ENCODE measurements at regions not wholly inside any gene's neighbourhood (a gene's known extent, or its start where the extent isn't known, plus 50 kb on each side); places are given as distances from the start of the nearest gene placed in this dataset.

DNA sequence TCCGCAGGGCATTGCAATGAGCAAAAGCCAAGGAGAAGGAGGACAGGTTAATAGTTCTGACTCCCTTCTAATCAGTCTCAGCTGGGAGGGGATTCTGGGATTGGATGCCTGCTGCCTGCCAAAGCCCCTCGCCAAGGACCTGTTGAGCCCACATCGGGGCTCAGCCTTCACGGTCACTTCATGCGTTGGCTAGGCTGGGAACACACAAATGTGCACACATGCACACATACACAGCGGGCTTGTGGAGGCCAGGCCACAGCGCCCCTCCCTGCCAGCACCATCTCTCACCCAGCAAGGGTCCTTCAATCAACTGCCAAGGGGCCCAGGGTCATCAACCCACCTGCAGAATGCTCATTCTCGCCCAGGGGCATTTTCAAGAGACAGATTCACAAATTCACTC is 113.9 kb downstream of the C5orf15 start:
- no peak overlapping the region for H3K4me2 ChIP-seq (ENCODE audit: low read length)
- ChIA-PET POLR2A (ENCODE audit: unreplicated experiment) (no interaction called here), CTCF (no interaction called here)
- intact Hi-C loops (cut with micrococcal nuclease) = no loop called here
- no peaks in the 10 kb centered on the region for H3F3A ChIP-seq (ENCODE audit: low read length, unreplicated experiment)
- H3K27me3 ChIP-seq (ENCODE audit: low read length) = no peaks in the 10 kb centered on the region
- no peak overlapping the region for H3K9ac ChIP-seq (ENCODE audit: low read length)
- no peaks in the 10 kb centered on the region for H3K79me2 ChIP-seq (ENCODE audit: low read length)
- H3K27ac ChIP-seq (ENCODE audit: low read length) = no peak overlapping the region
- H3K4me3 ChIP-seq (ENCODE audit: low read length) = no peak overlapping the region
- H2AFZ ChIP-seq (ENCODE audit: low read length) = no peak overlapping the region
- DNase-seq = no peak
- no peaks in the 10 kb centered on the region for H3K36me3 ChIP-seq (ENCODE audit: low read depth, low read length)
- no peak for ATAC-seq
- H4K20me1 ChIP-seq (ENCODE audit: low read length) = no peaks in the 10 kb centered on the region
- no peak for TF ChIP-seq EZH2phosphoT487 (IDR thresholded peaks at IDR 0.05; ENCODE audit: borderline replicate concordance, low read length)
- no peak for TF ChIP-seq EZH2 (IDR thresholded peaks at IDR 0.05; ENCODE audit: low read length, unreplicated experiment)
- TF ChIP-seq, protein P1, sequence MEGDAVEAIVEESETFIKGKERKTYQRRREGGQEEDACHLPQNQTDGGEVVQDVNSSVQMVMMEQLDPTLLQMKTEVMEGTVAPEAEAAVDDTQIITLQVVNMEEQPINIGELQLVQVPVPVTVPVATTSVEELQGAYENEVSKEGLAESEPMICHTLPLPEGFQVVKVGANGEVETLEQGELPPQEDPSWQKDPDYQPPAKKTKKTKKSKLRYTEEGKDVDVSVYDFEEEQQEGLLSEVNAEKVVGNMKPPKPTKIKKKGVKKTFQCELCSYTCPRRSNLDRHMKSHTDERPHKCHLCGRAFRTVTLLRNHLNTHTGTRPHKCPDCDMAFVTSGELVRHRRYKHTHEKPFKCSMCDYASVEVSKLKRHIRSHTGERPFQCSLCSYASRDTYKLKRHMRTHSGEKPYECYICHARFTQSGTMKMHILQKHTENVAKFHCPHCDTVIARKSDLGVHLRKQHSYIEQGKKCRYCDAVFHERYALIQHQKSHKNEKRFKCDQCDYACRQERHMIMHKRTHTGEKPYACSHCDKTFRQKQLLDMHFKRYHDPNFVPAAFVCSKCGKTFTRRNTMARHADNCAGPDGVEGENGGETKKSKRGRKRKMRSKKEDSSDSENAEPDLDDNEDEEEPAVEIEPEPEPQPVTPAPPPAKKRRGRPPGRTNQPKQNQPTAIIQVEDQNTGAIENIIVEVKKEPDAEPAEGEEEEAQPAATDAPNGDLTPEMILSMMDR (conservative IDR thresholded peaks at IDR 0.05; ENCODE audit: low read depth, low read length) = no peak
- H3K9me2 ChIP-seq (replicated peaks; ENCODE audit: low read length) = no peaks in the 10 kb centered on the region
- no TSS peak for BruUV-seq (replicated peaks)
- H3K4me1 ChIP-seq (ENCODE audit: insufficient read depth, low read length) = no peaks in the 10 kb centered on the region
- no peaks in the 10 kb centered on the region for H3K9me3 ChIP-seq (ENCODE audit: low read length)

DNA sequence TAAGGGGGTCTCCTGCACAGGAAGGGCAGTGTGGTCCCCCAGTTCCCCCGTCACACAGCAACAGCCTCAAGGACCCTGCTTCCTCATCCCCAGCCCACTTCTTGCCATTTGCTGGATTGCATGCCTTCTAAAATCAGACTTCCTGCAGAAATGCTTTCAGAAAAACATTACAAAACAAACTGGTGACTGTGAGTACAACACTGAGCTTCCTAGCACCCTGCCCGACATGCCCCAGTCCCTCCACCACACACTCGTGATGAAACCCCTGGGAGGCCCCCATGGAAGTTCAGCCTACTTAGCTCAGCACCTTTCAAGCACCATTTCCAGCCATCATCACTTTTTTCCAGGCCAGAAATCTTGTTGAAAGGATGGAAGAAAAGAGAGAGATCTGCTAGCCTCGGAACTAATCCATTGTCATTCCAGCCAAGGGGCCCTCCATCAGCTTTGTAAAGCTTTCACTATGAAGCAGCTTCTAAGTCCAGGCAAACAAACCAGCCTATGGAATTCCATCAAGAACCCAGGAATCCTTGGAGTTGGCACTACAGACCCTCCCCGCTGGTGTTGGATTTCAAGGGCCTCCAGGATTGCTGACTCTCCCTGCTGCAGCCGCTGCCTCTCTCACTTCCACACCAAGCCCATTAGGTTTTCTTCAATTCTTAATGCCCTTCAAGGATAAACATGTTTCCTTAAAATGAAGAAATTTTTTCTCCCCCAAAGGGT is 114.6 kb downstream of the C5orf15 start:
- no peak for DNase-seq
- H3K36me3 ChIP-seq (ENCODE audit: low read depth, low read length) = no peaks in the 10 kb centered on the region
- no peaks in the 10 kb centered on the region for H3K9me2 ChIP-seq (replicated peaks; ENCODE audit: low read length)
- ATAC-seq = no peak
- no peaks in the 10 kb centered on the region for H3F3A ChIP-seq (ENCODE audit: low read length, unreplicated experiment)
- BruUV-seq (replicated peaks) = no TSS peak
- H3K9me3 ChIP-seq (ENCODE audit: low read length) = no peaks in the 10 kb centered on the region
- POLR2A ChIA-PET (ENCODE audit: unreplicated experiment) = no interaction called here
- no peak overlapping the region for H2AFZ ChIP-seq (ENCODE audit: low read length)
- no peaks in the 10 kb centered on the region for H3K27me3 ChIP-seq (ENCODE audit: low read length)
- no peaks in the 10 kb centered on the region for H3K79me2 ChIP-seq (ENCODE audit: low read length)
- TF ChIP-seq EZH2phosphoT487 (IDR thresholded peaks at IDR 0.05; ENCODE audit: borderline replicate concordance, low read length) (no peak), EZH2 (IDR thresholded peaks at IDR 0.05; ENCODE audit: low read length, unreplicated experiment) (no peak)
- TF ChIP-seq, protein P1 (conservative IDR thresholded peaks at IDR 0.05; ENCODE audit: low read depth, low read length) = no peak
- no peak overlapping the region for H3K9ac ChIP-seq (ENCODE audit: low read length)
- peaks cover 5% of the 10 kb centered on the region; the same call in 1 of the 2 replicates for H3K4me1 ChIP-seq (ENCODE audit: insufficient read depth, low read length)
- CTCF ChIA-PET = no interaction called here
- H3K4me2 ChIP-seq (ENCODE audit: low read length) = no peak overlapping the region
- H3K27ac ChIP-seq (ENCODE audit: low read length) = no peak overlapping the region
- no peak overlapping the region for H3K4me3 ChIP-seq (ENCODE audit: low read length)
- intact Hi-C loops (cut with micrococcal nuclease) = no loop called here
- H4K20me1 ChIP-seq (ENCODE audit: low read length) = no peaks in the 10 kb centered on the region

DNA sequence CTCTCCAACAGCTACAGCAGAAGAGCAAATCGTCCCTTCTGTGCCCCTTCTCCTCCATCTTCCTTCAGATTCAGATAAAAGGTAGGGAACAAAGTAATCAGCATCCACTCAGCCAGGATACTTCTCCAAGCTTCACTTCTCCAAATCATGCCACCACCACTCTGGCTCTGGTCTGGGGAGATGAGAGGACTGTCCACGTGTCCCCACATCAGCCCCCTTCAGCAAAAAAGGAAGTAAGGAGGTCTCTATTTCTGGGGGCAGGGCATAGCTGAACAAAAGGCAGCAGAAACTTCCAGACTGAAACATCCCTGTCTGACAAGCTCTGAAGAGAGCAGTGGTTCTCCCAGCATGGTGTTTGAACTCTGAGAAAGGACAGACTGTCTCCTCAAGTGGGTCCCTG is 116.9 kb downstream of the C5orf15 start:
- ChIA-PET CTCF (no interaction called here), POLR2A (ENCODE audit: unreplicated experiment) (no interaction called here)
- Histone ChIP-seq H2AFZ (ENCODE audit: low read length) (no peak overlapping the region), H3K4me1 (ENCODE audit: insufficient read depth, low read length) (peaks cover 18% of the 10 kb centered on the region), H3K9me3 (ENCODE audit: low read length) (no peaks in the 10 kb centered on the region), H3K4me2 (ENCODE audit: low read length) (no peak overlapping the region), H3K4me3 (ENCODE audit: low read length) (no peak overlapping the region), H4K20me1 (ENCODE audit: low read length) (no peaks in the 10 kb centered on the region), H3K27ac (ENCODE audit: low read length) (no peak overlapping the region), H3K9ac (ENCODE audit: low read length) (no peak overlapping the region), H3K27me3 (ENCODE audit: low read length) (no peaks in the 10 kb centered on the region), H3K9me2 (replicated peaks; ENCODE audit: low read length) (no peaks in the 10 kb centered on the region), H3F3A (ENCODE audit: low read length, unreplicated experiment) (peaks cover 4% of the 10 kb centered on the region), H3K79me2 (ENCODE audit: low read length) (no peaks in the 10 kb centered on the region), H3K36me3 (ENCODE audit: low read depth, low read length) (no peaks in the 10 kb centered on the region)
- intact Hi-C loops (cut with micrococcal nuclease) = no loop called here
- DNase-seq (no peak), ATAC-seq (no peak)
- TF ChIP-seq EZH2phosphoT487 (IDR thresholded peaks at IDR 0.05; ENCODE audit: borderline replicate concordance, low read length) (no peak), EZH2 (IDR thresholded peaks at IDR 0.05; ENCODE audit: low read length, unreplicated experiment) (no peak)
- TF ChIP-seq, protein P1 (conservative IDR thresholded peaks at IDR 0.05; ENCODE audit: low read depth, low read length) = no peak
- no TSS peak for BruUV-seq (replicated peaks)

All from PC-3 (cell line).